KMS-11 (cell line): ENCODE measurements at regions not wholly inside any gene's neighbourhood (a gene's known extent, or its start where the extent isn't known, plus 50 kb on each side); places are given as distances from the start of the nearest gene placed in this dataset.

Experiments
- H2AFZ ChIP-seq: fragments of 200-600 bp; sonication (generic); 2 replicates; pipeline ENCODE4 v1.6.1; 2016; ENCODE audit warnings: antibody characterized with exemption, mixed run types, low read depth
- H3K27ac ChIP-seq: fragments of 200-600 bp; sonication (generic); 2 replicates; pipeline ENCODE4 v1.6.1; 2016; ENCODE audit warnings: mild to moderate bottlenecking, mixed run types
- H3K27me3 ChIP-seq: fragments of 200-600 bp; sonication (generic); 2 replicates; pipeline ENCODE4 v1.6.1; 2017; ENCODE audit warnings: mild to moderate bottlenecking, low read depth, mixed run types, moderate library complexity; ENCODE audit not compliant: insufficient read depth
- H3K36me3 ChIP-seq: fragments of 200-600 bp; sonication (generic); 2 replicates; pipeline ENCODE4 v1.6.1; 2017; ENCODE audit warnings: mild to moderate bottlenecking, mixed run types; ENCODE audit not compliant: insufficient read depth
- H3K4me1 ChIP-seq: fragments of 200-600 bp; sonication (generic); 2 replicates; pipeline ENCODE4 v1.6.1; 2016; ENCODE audit warnings: mild to moderate bottlenecking, low read depth, mixed run types; ENCODE audit not compliant: poor library complexity, severe bottlenecking
- H3K4me2 ChIP-seq: fragments of 200-600 bp; sonication (generic); 2 replicates; pipeline ENCODE4 v1.7.0; 2016; ENCODE audit warnings: mild to moderate bottlenecking, mixed run types
- H3K4me3 ChIP-seq: fragments of 200-600 bp; sonication (generic); IDR thresholded peaks from 2 replicates; pipeline ENCODE4 v1.6.1; 2017; ENCODE audit warnings: low read depth, low read length, mixed read lengths; ENCODE audit not compliant: insufficient read depth
- H3K79me2 ChIP-seq: fragments of 200-600 bp; sonication (generic); 2 replicates; pipeline ENCODE4 v1.6.1; 2016; ENCODE audit warnings: low read depth, mixed run types; ENCODE audit not compliant: insufficient read depth
- H3K9ac ChIP-seq: fragments of 200-600 bp; sonication (generic); 2 replicates; pipeline ENCODE4 v1.6.1; 2016; ENCODE audit warnings: mild to moderate bottlenecking, mixed run types
- H4K20me1 ChIP-seq: fragments of 200-600 bp; sonication (generic); 2 replicates; pipeline ENCODE4 v1.6.1; 2016; ENCODE audit warnings: mild to moderate bottlenecking, mixed run types; ENCODE audit not compliant: insufficient read depth
- TF ChIP-seq, protein P1 (sequence below): fragments of 200-600 bp; sonication (generic); conservative IDR thresholded peaks from 2 replicates; pipeline ENCODE4 v1.6.1; 2017; ENCODE audit warnings: low read depth, mild to moderate bottlenecking, antibody characterized with exemption, low read length, moderate library complexity, mixed read lengths

- H4K20me1 ChIP-seq = no peaks in the 10 kb centered on the region
- no peak overlapping the region for H3K4me2 ChIP-seq
- no peak overlapping the region for H3K27ac ChIP-seq
- no peaks in the 10 kb centered on the region for H3K79me2 ChIP-seq
- TF ChIP-seq, protein P1, sequence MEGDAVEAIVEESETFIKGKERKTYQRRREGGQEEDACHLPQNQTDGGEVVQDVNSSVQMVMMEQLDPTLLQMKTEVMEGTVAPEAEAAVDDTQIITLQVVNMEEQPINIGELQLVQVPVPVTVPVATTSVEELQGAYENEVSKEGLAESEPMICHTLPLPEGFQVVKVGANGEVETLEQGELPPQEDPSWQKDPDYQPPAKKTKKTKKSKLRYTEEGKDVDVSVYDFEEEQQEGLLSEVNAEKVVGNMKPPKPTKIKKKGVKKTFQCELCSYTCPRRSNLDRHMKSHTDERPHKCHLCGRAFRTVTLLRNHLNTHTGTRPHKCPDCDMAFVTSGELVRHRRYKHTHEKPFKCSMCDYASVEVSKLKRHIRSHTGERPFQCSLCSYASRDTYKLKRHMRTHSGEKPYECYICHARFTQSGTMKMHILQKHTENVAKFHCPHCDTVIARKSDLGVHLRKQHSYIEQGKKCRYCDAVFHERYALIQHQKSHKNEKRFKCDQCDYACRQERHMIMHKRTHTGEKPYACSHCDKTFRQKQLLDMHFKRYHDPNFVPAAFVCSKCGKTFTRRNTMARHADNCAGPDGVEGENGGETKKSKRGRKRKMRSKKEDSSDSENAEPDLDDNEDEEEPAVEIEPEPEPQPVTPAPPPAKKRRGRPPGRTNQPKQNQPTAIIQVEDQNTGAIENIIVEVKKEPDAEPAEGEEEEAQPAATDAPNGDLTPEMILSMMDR = no peak
- no peak overlapping the region for H3K9ac ChIP-seq
- no peaks in the 10 kb centered on the region for H3K4me1 ChIP-seq
- no peak overlapping the region for H3K4me3 ChIP-seq
- no peak overlapping the region for H2AFZ ChIP-seq
- H3K27me3 ChIP-seq = no peaks in the 10 kb centered on the region
- H3K36me3 ChIP-seq = no peaks in the 10 kb centered on the region
These were observed 84.1 kb upstream of the FREM3 start for GRCh38 chr4:143784567-143784966.

- no peak overlapping the region for H3K9ac ChIP-seq
- H3K4me1 ChIP-seq = no peaks in the 10 kb centered on the region
- H3K4me2 ChIP-seq = no peak overlapping the region
- no peak overlapping the region for H3K4me3 ChIP-seq
- no peak overlapping the region for H2AFZ ChIP-seq
- H4K20me1 ChIP-seq = no peaks in the 10 kb centered on the region
- no peak overlapping the region for H3K27ac ChIP-seq
- no peaks in the 10 kb centered on the region for H3K36me3 ChIP-seq
- H3K27me3 ChIP-seq = no peaks in the 10 kb centered on the region
- TF ChIP-seq, protein P1 = no peak
- H3K79me2 ChIP-seq = no peaks in the 10 kb centered on the region
These were observed 82.0 kb upstream of the FREM3 start for GRCh38 chr4:143782521-143782920.

DNA sequence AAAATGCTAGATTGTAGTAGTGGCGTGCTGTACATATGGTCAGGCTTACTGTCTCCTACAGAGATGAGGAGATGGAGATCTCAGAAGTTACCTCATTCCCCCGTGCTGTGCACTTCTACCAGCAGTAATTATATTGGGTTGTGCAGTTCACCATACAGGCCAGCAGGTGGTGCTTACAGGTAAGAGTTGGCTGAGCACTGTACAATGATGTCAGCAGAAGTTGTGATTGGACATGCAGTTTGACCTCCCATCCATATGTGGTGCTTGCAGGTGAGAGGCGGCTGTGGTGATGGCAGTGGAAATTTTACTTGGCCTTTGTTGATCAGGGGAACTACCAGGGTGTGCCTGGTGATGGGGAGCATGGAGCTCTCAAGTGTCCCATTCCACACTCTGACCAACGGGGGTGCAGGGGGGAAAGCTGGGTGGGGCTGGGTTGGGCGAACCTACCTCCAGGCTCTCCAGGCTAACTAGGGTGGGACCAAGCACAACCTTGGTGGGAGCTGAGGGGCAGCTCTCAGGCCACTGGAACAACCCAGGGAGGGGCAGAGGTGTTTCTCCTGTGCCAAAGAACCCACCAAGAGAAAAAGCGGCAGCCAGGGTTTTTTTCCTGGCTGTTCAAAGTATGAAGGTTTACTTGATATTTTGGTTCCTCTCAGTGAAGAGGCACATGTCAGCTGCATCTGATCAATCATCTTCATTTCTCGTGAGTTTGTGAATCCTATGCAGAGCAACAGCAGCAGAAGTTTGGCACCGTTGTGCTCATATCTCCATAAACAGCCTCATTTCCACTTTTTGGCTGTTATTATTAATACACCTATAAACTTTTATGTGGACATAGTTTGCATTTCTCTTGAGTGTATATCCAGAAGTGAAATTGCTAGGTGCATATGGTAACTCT is 73.8 kb upstream of the FREM3 start:
- no peak overlapping the region for H3K9ac ChIP-seq
- H3K36me3 ChIP-seq = no peaks in the 10 kb centered on the region
- no peak overlapping the region for H3K4me2 ChIP-seq
- no peak overlapping the region for H3K27ac ChIP-seq
- TF ChIP-seq, protein P1 = peak; percentile 95
- H3K27me3 ChIP-seq = no peaks in the 10 kb centered on the region
- no peaks in the 10 kb centered on the region for H3K79me2 ChIP-seq
- no peak overlapping the region for H3K4me3 ChIP-seq
- no peak overlapping the region for H2AFZ ChIP-seq
- no peaks in the 10 kb centered on the region for H4K20me1 ChIP-seq
- H3K4me1 ChIP-seq = no peaks in the 10 kb centered on the region

- no peaks in the 10 kb centered on the region for H3K79me2 ChIP-seq
- no peak overlapping the region for H3K4me2 ChIP-seq
- no peak overlapping the region for H3K4me3 ChIP-seq
- TF ChIP-seq, protein P1 = no peak
- no peaks in the 10 kb centered on the region for H4K20me1 ChIP-seq
- no peaks in the 10 kb centered on the region for H3K36me3 ChIP-seq
- no peak overlapping the region for H2AFZ ChIP-seq
- H3K4me1 ChIP-seq = no peaks in the 10 kb centered on the region
- no peaks in the 10 kb centered on the region for H3K27me3 ChIP-seq
- H3K9ac ChIP-seq = no peak overlapping the region
- H3K27ac ChIP-seq = no peak overlapping the region
These were observed 70.8 kb upstream of the FREM3 start for GRCh38 chr4:143771269-143771668.
